Fibroblast of skin of scalp (primary cell): ENCODE measurements at regions not wholly inside any gene's neighbourhood (a gene's known extent, or its start where the extent isn't known, plus 50 kb on each side); places are given as distances from the start of the nearest gene placed in this dataset.
A peak's percentile ranks its signal among the peaks of the same experiment; 100 is the strongest.

Experiments
- DNase-seq: peaks from one replicate; pipeline ENCODE4 v3.0.0-alpha.2; 2013

- peak; percentile 42 for DNase-seq
Measured at GRCh38 chr11:29343465-29344333, 673.1 kb downstream of the KCNA4 start.

GRCh38 chr11:29336727-29337575 lies 679.9 kb downstream of the KCNA4 start:
- peak; percentile 50 for DNase-seq

- no peak for DNase-seq
Measured at GRCh38 chr11:29334776-29335130, 682.1 kb downstream of the KCNA4 start.

- DNase-seq, result peak; percentile 80
Measured at GRCh38 chr11:29333993-29334775, 682.6 kb downstream of the KCNA4 start.

GRCh38 chr11:29331451-29332010 lies 685.3 kb downstream of the KCNA4 start:
- DNase-seq, result no peak

GRCh38 chr11:29328961-29329441 lies 687.8 kb downstream of the KCNA4 start:
- DNase-seq, result peak; percentile 82

GRCh38 chr11:29327891-29328290 lies 688.9 kb downstream of the KCNA4 start:
- DNase-seq, result peak; percentile 65

GRCh38 chr11:29326757-29327156 lies 690.1 kb downstream of the KCNA4 start:
- no peak for DNase-seq

GRCh38 chr11:29324328-29324727 lies 692.5 kb downstream of the KCNA4 start:
- DNase-seq, result peak; percentile 42

- no peak for DNase-seq
Measured at GRCh38 chr11:29321293-29322132, 695.3 kb downstream of the KCNA4 start.

GRCh38 chr11:29320196-29320595 lies 696.6 kb downstream of the KCNA4 start:
- no peak for DNase-seq

- DNase-seq, result no peak
Measured at GRCh38 chr11:29319210-29319609, 697.6 kb downstream of the KCNA4 start.

- DNase-seq, result peak; percentile 86
Measured at GRCh38 chr11:29318134-29318845, 698.5 kb downstream of the KCNA4 start.

GRCh38 chr11:29317694-29318093 lies 699.1 kb downstream of the KCNA4 start:
- peak; percentile 75 for DNase-seq

- DNase-seq, result peak; percentile 44
Measured at GRCh38 chr11:29315275-29315674, 701.6 kb downstream of the KCNA4 start.

- no peak for DNase-seq
Measured at GRCh38 chr11:29314211-29314610, 702.6 kb downstream of the KCNA4 start.

- DNase-seq, result peak; percentile 90
Measured at GRCh38 chr11:29312812-29313211, 704.0 kb downstream of the KCNA4 start.

GRCh38 chr11:29310725-29311342 lies 706.0 kb downstream of the KCNA4 start:
- DNase-seq, result no peak

- peak; percentile 97 for DNase-seq
Measured at GRCh38 chr11:29309992-29310391, 706.8 kb downstream of the KCNA4 start.

- peak; percentile 95 for DNase-seq
Measured at GRCh38 chr11:29306527-29306926, 710.3 kb downstream of the KCNA4 start.
